ENCODE measurements at regions not wholly inside any gene's neighbourhood (a gene's known extent, or its start where the extent isn't known, plus 50 kb on each side); places are given as distances from the start of the nearest gene placed in this dataset.
"Not testable (repeated sequence)": the region's sequence is repeated elsewhere in the genome, so short reads cannot be mapped to it uniquely, and the experiment has no call there.

DNA sequence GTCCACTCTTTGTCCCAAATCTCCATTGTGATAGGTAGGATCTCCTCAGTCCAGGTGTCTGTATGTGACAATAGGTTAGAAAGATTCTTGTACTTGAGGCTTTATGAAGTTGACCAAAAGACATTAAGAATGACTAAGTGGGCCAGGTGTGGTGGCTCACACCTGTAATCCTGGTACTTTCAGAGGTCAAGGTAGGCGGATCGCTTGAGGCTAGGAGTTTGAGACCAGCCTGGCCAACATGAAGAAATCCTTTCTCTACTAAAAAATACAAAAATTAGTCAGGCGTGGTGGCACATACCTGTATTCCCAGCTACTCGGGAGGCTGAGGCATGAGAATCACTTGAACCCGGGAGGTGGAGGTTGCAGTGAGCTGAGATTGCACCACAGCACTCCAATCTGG lies 54.9 kb upstream of the PTPRK start:
- TF ChIP-seq CTCF, POLR2AphosphoS5, POLR2A, EP300 (IDR thresholded peaks at IDR 0.05): not testable (repeated sequence)
